CD4-positive, alpha-beta T cell (primary cell): ENCODE measurements at regions not wholly inside any gene's neighbourhood (a gene's known extent, or its start where the extent isn't known, plus 50 kb on each side); places are given as distances from the start of the nearest gene placed in this dataset.

Experiments used
- ATAC-seq: fragments of 200-7000 bp; cut with Tn5 transposase; one replicate; pipeline ENCODE4 v1.10.0; 2022; ENCODE audit warnings: mild to moderate bottlenecking; ENCODE audit not compliant: poor library complexity
- CTCF ChIA-PET: fragments of 350-600 bp; sonication (Branson Sonifier 250); formaldehyde crosslinking; loops from one replicate; lab custom pipeline; 2021; ENCODE audit warnings: antibody characterized with exemption, inconsistent platforms; lab: Charles Lee
- POLR2A ChIA-PET: fragments of 350-600 bp; sonication (Branson Sonifier 250); formaldehyde crosslinking; loops from one replicate; lab custom pipeline; 2021; ENCODE audit warnings: antibody characterized with exemption, inconsistent platforms; lab: Charles Lee
- DNase-seq, 14 experiments: peaks; one replicate each; pipeline ENCODE4 v3.0.0-alpha.2; 2013 to 2020; ENCODE audit warnings: mixed read lengths in 2 of 14
- H3K27ac ChIP-seq, 2 donors: one replicate each; pipeline versions ENCODE4 v1.5.1 to v1.7.0; 2013; ENCODE audit warnings: low read length in 2 of 2, low read depth in 1 of 2, mild to moderate bottlenecking in 1 of 2
- H3K27me3 ChIP-seq, 2 experiments: 1 replicate in 1 of 2; 2 replicates in 1 of 2; pipeline versions ENCODE4 v1.6.1 to v1.7.0; 2013; ENCODE audit warnings: low read length in 2 of 2, control low read depth in 1 of 2, mild to moderate bottlenecking in 1 of 2, moderate library complexity in 1 of 2; ENCODE audit not compliant: insufficient read depth in 2 of 2, control insufficient read depth in 1 of 2
- H3K36me3 ChIP-seq: one replicate; pipeline ENCODE4 v1.6.1; 2013; ENCODE audit warnings: low read length, control low read depth; ENCODE audit not compliant: insufficient read depth
- H3K4me1 ChIP-seq: one replicate; pipeline ENCODE4 v1.6.1; 2013; ENCODE audit warnings: low read length, control low read depth; ENCODE audit not compliant: insufficient read depth
- H3K4me3 ChIP-seq: one replicate; pipeline ENCODE4 v1.5.1; 2013; ENCODE audit warnings: mild to moderate bottlenecking, low read length, moderate library complexity
- H3K9me3 ChIP-seq, 2 experiments: 1 replicate in 1 of 2; 2 replicates in 1 of 2; pipeline versions ENCODE4 v1.6.1 to v1.7.0; 2013; ENCODE audit warnings: low read length in 2 of 2, mild to moderate bottlenecking in 2 of 2, control low read depth in 1 of 2, moderate library complexity in 1 of 2; ENCODE audit not compliant: control insufficient read depth in 1 of 2, insufficient read depth in 1 of 2
- H3K27ac Mint-ChIP-seq: one replicate; pipeline ENCODE4 v1.8.0; 2020; ENCODE audit warnings: mixed read lengths
- H3K27me3 Mint-ChIP-seq: one replicate; pipeline ENCODE4 v1.8.0; 2021; ENCODE audit warnings: mixed read lengths
- H3K36me3 Mint-ChIP-seq: one replicate; pipeline ENCODE4 v1.8.0; 2021; ENCODE audit warnings: low read depth, mixed read lengths
- H3K4me1 Mint-ChIP-seq: one replicate; pipeline ENCODE4 v1.8.0; 2021; ENCODE audit warnings: low read depth, mixed read lengths
- H3K4me3 Mint-ChIP-seq: one replicate; pipeline ENCODE4 v1.8.0; 2020; ENCODE audit warnings: mild to moderate bottlenecking, mixed read lengths
- H3K9me3 Mint-ChIP-seq: one replicate; pipeline ENCODE4 v1.8.0; 2020; ENCODE audit warnings: mixed read lengths
- CTCF ChIP-seq: fragments of 200-600 bp; IDR thresholded peaks from one replicate; pipeline ENCODE4 v1.8.0; 2022; ENCODE audit warnings: antibody characterized with exemption, mild to moderate bottlenecking
- intact Hi-C, 2 experiments: fragments of 100-400 bp; cut with DNase I in 1 of 2; cut with micrococcal nuclease in 1 of 2; formaldehyde crosslinking; loops; one replicate each; pipeline versions ENCODE4 v1.15.1 to v1.9.0; 2023 to 2025; cut with DNase I, micrococcal nuclease

DNA sequence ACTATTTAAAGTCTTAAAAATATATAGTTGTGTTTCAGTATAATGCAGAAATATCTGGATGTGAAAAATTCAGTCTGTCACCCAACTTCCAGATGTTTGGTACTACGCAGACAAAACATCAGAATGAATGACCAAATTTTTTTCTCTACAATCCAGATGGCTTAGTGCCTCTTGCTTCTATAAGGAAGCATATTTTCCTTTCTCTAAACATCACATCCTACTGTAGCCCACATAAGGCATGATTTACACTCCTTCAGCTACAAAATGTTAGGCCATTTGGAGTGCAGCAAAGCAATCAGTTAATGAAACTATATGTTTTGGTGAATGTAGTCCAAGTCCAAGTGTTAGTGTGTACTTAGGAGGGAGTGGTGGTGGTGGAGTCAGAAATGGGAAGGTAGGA is 162.9 kb upstream of the SIX2 start:
- CTCF ChIA-PET: no interaction called here
- peaks cover 8% of the 10 kb centered on the region for H3K4me1 ChIP-seq
- intact Hi-C loops: no loop called here
- Mint-ChIP-seq H3K27ac (no peak overlapping the region), H3K36me3 (no peaks in the 10 kb centered on the region), H3K27me3 (peaks cover 73% of the 10 kb centered on the region), H3K4me3 (no peak overlapping the region), H3K4me1 (no peaks in the 10 kb centered on the region), H3K9me3 (peaks cover 2% of the 10 kb centered on the region)
- peaks cover 42 to 58% of the 10 kb centered on the region in 2 experiments for H3K27me3 ChIP-seq
- H3K9me3 ChIP-seq: peaks cover 0 to 11% of the 10 kb centered on the region in 2 experiments
- DNase-seq (no peak), ATAC-seq (no peak)
- H3K36me3 ChIP-seq: no peaks in the 10 kb centered on the region
- no peak for TF ChIP-seq CTCF
- no peak overlapping the region for H3K4me3 ChIP-seq
- POLR2A ChIA-PET: no interaction called here
- no peak overlapping the region for H3K27ac ChIP-seq

DNA sequence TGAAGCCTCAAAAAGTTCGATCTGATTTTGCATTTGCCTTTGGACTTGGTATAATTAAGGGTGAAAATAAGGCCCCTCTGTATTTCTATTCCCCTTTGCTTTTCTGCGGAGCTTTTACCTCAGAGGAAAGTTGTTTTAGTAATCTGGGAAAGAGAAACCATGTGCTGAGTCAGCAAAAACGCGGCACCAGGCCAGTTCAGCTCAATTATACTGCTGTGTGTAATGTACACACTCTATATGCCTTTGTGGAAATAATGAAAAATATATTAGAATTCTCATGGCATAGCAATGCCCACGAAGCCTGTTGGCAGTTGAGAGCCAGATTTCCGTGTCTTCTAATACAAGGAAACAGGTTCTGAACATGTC is 161.9 kb upstream of the SIX2 start:
- H3K27ac Mint-ChIP-seq: no peak overlapping the region
- Histone ChIP-seq H3K27me3 (peaks cover 39 to 66% of the 10 kb centered on the region in 2 experiments), H3K4me1 (peaks cover 8% of the 10 kb centered on the region), H3K4me3 (no peak overlapping the region), H3K27ac (no peak overlapping the region), H3K9me3 (peaks cover 0 to 11% of the 10 kb centered on the region in 2 experiments), H3K36me3 (no peaks in the 10 kb centered on the region)
- POLR2A ChIA-PET: no interaction called here
- intact Hi-C loops: no loop called here
- ATAC-seq (no peak), DNase-seq (no peak)
- H3K4me1 Mint-ChIP-seq: no peaks in the 10 kb centered on the region
- H3K9me3 Mint-ChIP-seq: no peaks in the 10 kb centered on the region
- H3K4me3 Mint-ChIP-seq: no peak overlapping the region
- no peaks in the 10 kb centered on the region for H3K36me3 Mint-ChIP-seq
- no peak for TF ChIP-seq CTCF
- CTCF ChIA-PET: no interaction called here
- H3K27me3 Mint-ChIP-seq: peaks cover 76% of the 10 kb centered on the region

DNA sequence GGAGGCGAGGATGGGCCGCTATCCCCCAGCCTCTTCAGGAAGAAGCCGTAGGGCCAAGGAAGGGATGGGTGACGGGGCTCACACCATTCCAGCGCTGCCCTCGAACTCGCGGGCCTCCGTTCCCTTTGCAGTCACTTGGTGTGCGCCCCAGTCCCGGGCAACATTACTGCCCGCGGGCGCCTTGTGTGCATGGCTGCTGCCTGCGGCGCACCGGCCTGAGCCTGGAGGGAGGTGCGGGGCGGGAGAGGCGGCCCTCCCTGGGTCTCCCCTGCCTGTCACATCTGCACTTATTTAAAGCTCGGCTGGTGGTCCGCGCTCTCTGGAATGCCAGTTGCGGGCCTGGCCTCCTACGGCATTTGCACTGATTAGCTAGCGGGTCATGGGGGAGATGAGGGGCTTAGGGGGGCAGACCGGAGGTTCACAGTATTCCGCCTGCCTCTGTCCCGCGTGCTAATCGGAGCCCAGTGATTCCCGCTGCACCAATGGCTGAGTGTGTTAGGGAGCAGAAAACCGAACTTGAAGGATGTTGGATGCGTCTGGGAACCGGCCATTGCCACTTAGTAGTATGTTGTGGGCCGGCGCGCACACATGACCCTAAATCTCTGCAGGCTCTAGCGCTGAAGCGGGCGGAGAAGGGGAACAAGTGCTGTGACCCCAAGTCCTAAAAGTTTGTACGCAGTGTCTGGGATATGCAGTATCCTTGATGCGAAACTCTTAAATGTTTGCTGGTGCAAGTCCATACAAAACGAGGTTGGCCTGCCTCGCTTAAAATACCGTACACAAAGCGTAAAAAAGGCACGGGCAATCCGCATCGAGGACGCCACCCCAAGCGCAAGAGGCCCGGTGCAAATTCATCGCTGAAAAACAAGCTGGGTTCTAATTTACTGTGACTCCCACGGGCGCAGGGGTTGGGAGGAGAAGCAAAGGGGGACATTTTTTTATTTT is 161.2 kb upstream of the SIX2 start:
- ChIA-PET POLR2A (no interaction called here), CTCF (no interaction called here)
- intact Hi-C loops: no loop called here
- peaks cover 8% of the 10 kb centered on the region for H3K4me1 ChIP-seq
- no peaks in the 10 kb centered on the region for H3K36me3 Mint-ChIP-seq
- no peak overlapping the region for H3K4me3 Mint-ChIP-seq
- H3K27ac Mint-ChIP-seq: no peak overlapping the region
- H3K27me3 ChIP-seq: peaks cover 39 to 68% of the 10 kb centered on the region in 2 experiments
- DNase-seq (no peak), ATAC-seq (no peak)
- H3K27me3 Mint-ChIP-seq: peaks cover 80% of the 10 kb centered on the region
- no peaks in the 10 kb centered on the region for H3K36me3 ChIP-seq
- no peaks in the 10 kb centered on the region for H3K4me1 Mint-ChIP-seq
- H3K27ac ChIP-seq: no peak overlapping the region
- H3K4me3 ChIP-seq: no peak overlapping the region
- no peaks in the 10 kb centered on the region for H3K9me3 Mint-ChIP-seq
- H3K9me3 ChIP-seq: peaks cover 0 to 11% of the 10 kb centered on the region in 2 experiments
- no peak for TF ChIP-seq CTCF
